H1 (cell line): ENCODE measurements at regions not wholly inside any gene's neighbourhood (a gene's known extent, or its start where the extent isn't known, plus 50 kb on each side); places are given as distances from the start of the nearest gene placed in this dataset.

Experiments
- CTCF ChIA-PET: fragments of 300-600 bp; sonication (Branson Sonifier 250); formaldehyde crosslinking; loops from one replicate; lab custom pipeline; 2021; ENCODE audit not compliant: partially characterized antibody; lab: Charles Lee
- POLR2A ChIA-PET: fragments of 300-600 bp; sonication (Branson Sonifier 250); formaldehyde crosslinking; loops from one replicate; lab custom pipeline; 2021; ENCODE audit warnings: inconsistent platforms; ENCODE audit not compliant: partially characterized antibody; lab: Charles Lee
- DNase-seq, 2 experiments: peaks; one replicate each; pipeline versions ENCODE4 v3.0.0 to v3.0.0-alpha.2; 2010 to 2022; ENCODE audit warnings: low spot score in 2 of 2, low read depth in 1 of 2, mixed read lengths in 1 of 2
- FAIRE-seq: peaks from 2 replicates; lab custom pipeline; 2011; peaks lifted over from hg19 to GRCh38; lab: Jason Lieb, UNC
- H2AFZ ChIP-seq: 2 replicates; pipeline ENCODE4 v1.8.1; 2012; ENCODE audit warnings: low read length, inconsistent platforms
- H2AK5ac ChIP-seq: 2 replicates; pipeline ENCODE4 v1.6.1; 2013; ENCODE audit warnings: low read depth, low read length
- H2BK120ac ChIP-seq: replicated peaks from 2 replicates; pipeline ENCODE3; 2013; ENCODE audit warnings: low read depth, low read length, inconsistent platforms
- H2BK12ac ChIP-seq: 2 replicates; pipeline ENCODE4 v1.6.1; 2013; ENCODE audit warnings: low read depth, low read length
- H2BK15ac ChIP-seq: 2 replicates; pipeline ENCODE4 v1.6.1; 2013; ENCODE audit warnings: low read length
- H2BK20ac ChIP-seq: 2 replicates; pipeline ENCODE4 v1.6.1; 2013; ENCODE audit warnings: low read length
- H2BK5ac ChIP-seq: 2 replicates; pipeline ENCODE4 v1.6.1; 2013; ENCODE audit warnings: low read depth, low read length
- H3K14ac ChIP-seq: 2 replicates; pipeline ENCODE4 v1.6.1; 2013; ENCODE audit warnings: inconsistent platforms; ENCODE audit not compliant: insufficient read length
- H3K18ac ChIP-seq: 2 replicates; pipeline ENCODE4 v1.6.1; 2013; ENCODE audit warnings: low read length; ENCODE audit errors: extremely low read depth
- H3K23ac ChIP-seq: 2 replicates; pipeline ENCODE4 v1.6.1; 2013; ENCODE audit warnings: inconsistent platforms; ENCODE audit not compliant: insufficient read length
- H3K23me2 ChIP-seq: 2 replicates; pipeline ENCODE4 v1.6.1; 2013; ENCODE audit warnings: low read depth, low read length
- H3K27ac ChIP-seq: 2 replicates; pipeline ENCODE4 v1.6.1; 2011; ENCODE audit warnings: low read depth, low read length, inconsistent platforms
- H3K27me3 ChIP-seq, 4 experiments: replicated peaks in 1 of 4; 1 replicate in 1 of 4; 2 replicates in 3 of 4; pipeline versions ENCODE4 v1.6.1 to v1.8.1; 2011 to 2013; ENCODE audit warnings: low read length in 3 of 4, mild to moderate bottlenecking in 3 of 4, inconsistent platforms in 2 of 4, mixed read lengths in 2 of 4, moderate library complexity in 1 of 4; ENCODE audit not compliant: control insufficient read depth in 3 of 4, insufficient read depth in 3 of 4; ENCODE audit errors: extremely low read depth in 1 of 4
- H3K36me3 ChIP-seq, 4 experiments: 2 replicates each; pipeline versions ENCODE4 v1.6.1 to v1.8.1; 2011 to 2013; ENCODE audit warnings: mild to moderate bottlenecking in 4 of 4, low read length in 3 of 4, moderate library complexity in 2 of 4, control low read depth in 1 of 4, inconsistent platforms in 1 of 4; ENCODE audit not compliant: insufficient read depth in 4 of 4, control insufficient read depth in 2 of 4
- H3K4ac ChIP-seq: replicated peaks from 2 replicates; pipeline ENCODE3; 2013; ENCODE audit warnings: low read length, low read depth, mixed read lengths, inconsistent platforms; ENCODE audit not compliant: insufficient read length
- H3K4me1 ChIP-seq, 4 experiments: replicated peaks in 1 of 4; 1 replicate in 1 of 4; 2 replicates in 3 of 4; pipeline versions ENCODE4 v1.6.1 to v1.8.1; 2011 to 2013; ENCODE audit warnings: low read length in 3 of 4, inconsistent platforms in 2 of 4, mixed read lengths in 1 of 4; ENCODE audit not compliant: insufficient read depth in 4 of 4, control insufficient read depth in 3 of 4
- H3K4me2 ChIP-seq, 2 experiments: 2 replicates each; pipeline versions ENCODE4 v1.6.1 to v1.8.1; 2011 to 2013; ENCODE audit warnings: low read depth in 2 of 2, low read length in 2 of 2, control low read depth in 1 of 2, inconsistent platforms in 1 of 2, mild to moderate bottlenecking in 1 of 2; ENCODE audit not compliant: insufficient read depth in 1 of 2
- H3K4me3 ChIP-seq, 4 experiments: fragments of 200-600, 300-600 bp in 1 of 4; sonication (generic), shearing (Covaris generic), sonication (Bioruptor Twin) in 1 of 4; 2 replicates each; pipeline versions ENCODE4 v1.5.1 to v1.8.1; 2011 to 2016; ENCODE audit warnings: low read length in 4 of 4, low read depth in 3 of 4, control low read depth in 2 of 4, inconsistent platforms in 2 of 4, mild to moderate bottlenecking in 2 of 4, mixed read lengths in 1 of 4, moderate library complexity in 1 of 4; ENCODE audit not compliant: insufficient read depth in 2 of 4; ENCODE audit errors: extremely low read depth in 1 of 4
- H3K56ac ChIP-seq: replicated peaks from 2 replicates; pipeline ENCODE3; 2013; ENCODE audit warnings: low read depth, mild to moderate bottlenecking, mixed read lengths, low read length, inconsistent platforms; ENCODE audit not compliant: insufficient read length
- H3K79me1 ChIP-seq: 2 replicates; pipeline ENCODE4 v1.6.1; 2013; ENCODE audit warnings: low read depth, low read length, control low read depth
- H3K79me2 ChIP-seq, 2 experiments: 2 replicates each; pipeline versions ENCODE4 v1.6.1 to v1.8.1; 2012 to 2013; ENCODE audit warnings: low read length in 2 of 2, mild to moderate bottlenecking in 2 of 2, inconsistent platforms in 1 of 2; ENCODE audit not compliant: insufficient read depth in 2 of 2, control insufficient read depth in 1 of 2
- H3K9ac ChIP-seq, 4 experiments: replicated peaks in 1 of 4; 1 replicate in 1 of 4; 2 replicates in 3 of 4; pipeline versions ENCODE4 v1.6.1 to v1.8.1; 2011 to 2013; ENCODE audit warnings: low read depth in 3 of 4, low read length in 3 of 4, control low read depth in 2 of 4, mild to moderate bottlenecking in 2 of 4, moderate library complexity in 2 of 4, inconsistent platforms in 1 of 4; ENCODE audit errors: extremely low read depth in 1 of 4
- H3K9me3 ChIP-seq, 2 experiments: 2 replicates each; pipeline versions ENCODE4 v1.6.1 to v1.8.1; 2012 to 2013; ENCODE audit warnings: mild to moderate bottlenecking in 2 of 2, moderate library complexity in 2 of 2, control low read depth in 1 of 2, inconsistent platforms in 1 of 2, low read depth in 1 of 2, low read length in 1 of 2, mixed read lengths in 1 of 2; ENCODE audit not compliant: insufficient read depth in 2 of 2
- H4K20me1 ChIP-seq, 2 experiments: replicated peaks in 1 of 2; 2 replicates each; pipeline versions ENCODE3 to v1.8.1; 2011 to 2013; ENCODE audit warnings: inconsistent platforms in 2 of 2, low read length in 2 of 2, mild to moderate bottlenecking in 1 of 2; ENCODE audit not compliant: insufficient read depth in 2 of 2, control insufficient read depth in 1 of 2
- H4K5ac ChIP-seq: 2 replicates; pipeline ENCODE4 v1.6.1; 2013; ENCODE audit warnings: low read length, low read depth, mixed read lengths, inconsistent platforms; ENCODE audit not compliant: insufficient read length
- H4K8ac ChIP-seq: 2 replicates; pipeline ENCODE4 v1.8.0; 2013; ENCODE audit warnings: mild to moderate bottlenecking, moderate library complexity, low read length, inconsistent platforms; ENCODE audit not compliant: insufficient read depth; ENCODE audit errors: extremely low read depth
- H4K91ac ChIP-seq: replicated peaks from 2 replicates; pipeline ENCODE3; 2013; ENCODE audit warnings: low read length, mixed read lengths, inconsistent platforms; ENCODE audit not compliant: insufficient read length
- BCL11A ChIP-seq, 2 experiments: IDR thresholded peaks; one replicate each; pipeline ENCODE4 v1.6.1; 2011; ENCODE audit warnings: low read depth in 2 of 2, low read length in 2 of 2, mild to moderate bottlenecking in 2 of 2
- HDAC2 ChIP-seq, 2 experiments: fragments of 300-600 bp in 1 of 2; sonication (generic) in 1 of 2; IDR thresholded peaks; 2 replicates each; pipeline ENCODE4 v1.6.1; 2011 to 2012; ENCODE audit warnings: low read depth in 2 of 2, low read length in 2 of 2, mild to moderate bottlenecking in 2 of 2, moderate library complexity in 2 of 2, borderline replicate concordance in 1 of 2, inconsistent platforms in 1 of 2
- KDM1A ChIP-seq: fragments of 200-600, 300-600 bp; sonication (generic); IDR thresholded peaks from 2 replicates; pipeline ENCODE4 v1.7.1; 2016; ENCODE audit warnings: mild to moderate bottlenecking, low read length, borderline replicate concordance
- SIN3A ChIP-seq, 2 experiments: IDR thresholded peaks in 1 of 2; conservative IDR thresholded peaks in 1 of 2; 2 replicates each; pipeline ENCODE4 v1.6.1; 2011 to 2012; ENCODE audit warnings: low read length in 2 of 2, improper control_type of control experiment in 1 of 2, low read depth in 1 of 2, mild to moderate bottlenecking in 1 of 2
- TEAD4 ChIP-seq: IDR thresholded peaks from 2 replicates; pipeline ENCODE4 v1.6.1; 2012; ENCODE audit warnings: low read depth, low read length, inconsistent platforms, mixed read lengths
- WGBS, 2 experiments: shearing (Covaris generic) in 1 of 2; methylation state at CpG; one replicate each; pipeline versions ENCODE4 v1.1.6 to v1.1.7; 2013 to 2015; ENCODE audit warnings: low lambda C conversion rate in 2 of 2, mixed read lengths in 2 of 2, inconsistent platforms in 1 of 2, low coverage in 1 of 2, missing lambda C conversion rate in 1 of 2; ENCODE audit not compliant: insufficient replicate concordance in 2 of 2, insufficient coverage in 1 of 2, insufficient read length in 1 of 2; ENCODE audit errors: extremely low coverage in 1 of 2, missing lambda C conversion rate in 1 of 2; 5-methylcytosine and 5-hydroxymethylcytosine counted together
- TF ChIP-seq, protein P1 (sequence below): IDR thresholded peaks from 2 replicates; pipeline ENCODE4 v1.6.1; 2011; ENCODE audit warnings: low read depth, mild to moderate bottlenecking, low read length; ENCODE audit not compliant: insufficient read depth

DNA sequence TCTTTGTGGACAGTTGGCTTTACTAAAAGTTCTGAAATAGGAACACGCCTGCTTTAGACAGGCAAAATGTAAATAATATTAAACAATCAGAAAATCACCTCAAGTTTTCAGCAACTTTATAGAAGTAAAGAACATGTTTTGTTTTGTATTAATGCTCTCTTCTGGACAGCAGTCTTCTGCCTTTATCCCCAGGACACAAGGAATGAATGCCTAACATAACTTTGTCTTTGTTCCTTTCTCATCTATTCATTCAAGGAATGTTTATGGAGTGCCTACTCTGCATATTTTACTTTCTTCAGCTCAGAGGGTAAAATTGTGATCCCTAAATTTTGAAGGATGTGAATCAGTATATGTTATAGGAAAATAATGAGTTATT lies 325.4 kb downstream of the FOXO1 start:
- no peaks in the 10 kb centered on the region for H3K79me2 ChIP-seq
- H3K23ac ChIP-seq, result no peak overlapping the region
- H2BK20ac ChIP-seq, result no peak overlapping the region
- FAIRE-seq (no peak), DNase-seq (no peak)
- H3K14ac ChIP-seq, result no peak overlapping the region
- H3K9me3 ChIP-seq, result no peaks in the 10 kb centered on the region
- CTCF ChIA-PET, result interaction anchor here (0.7 to 1.3 kb wide), 3 partner anchors 9 to 30 kb away, joined by 3 read pairs; no protein-coding TSS in a partner anchor
- peak overlapping the region in 1 of 2 experiments; percentile 27; a peak in 1 of 4 replicates for H3K4me2 ChIP-seq
- H2BK12ac ChIP-seq, result no peak overlapping the region
- no peak overlapping the region for H3K4me3 ChIP-seq
- H2AFZ ChIP-seq, result no peak overlapping the region
- no peaks in the 10 kb centered on the region for H4K20me1 ChIP-seq
- peaks cover 8 to 23% (median 20%) of the 10 kb centered on the region in 4 experiments; a peak in 6 of 7 replicates for H3K4me1 ChIP-seq
- no peak overlapping the region for H3K56ac ChIP-seq
- H3K36me3 ChIP-seq, result no peaks in the 10 kb centered on the region
- H4K5ac ChIP-seq, result no peak overlapping the region
- 62% methylated on average over 1 of the region's 1 CpG; no CpG with 5 or more reads in 1 of the 2 experiments for WGBS, 2 experiments
- no peak overlapping the region for H2BK15ac ChIP-seq
- POLR2A ChIA-PET, result no interaction called here
- no peaks in the 10 kb centered on the region for H3K79me1 ChIP-seq
- no peak overlapping the region for H4K91ac ChIP-seq
- no peak overlapping the region for H2BK5ac ChIP-seq
- H2BK120ac ChIP-seq, result no peak overlapping the region
- no peak overlapping the region for H3K27ac ChIP-seq
- no peak overlapping the region for H4K8ac ChIP-seq
- H2AK5ac ChIP-seq, result no peak overlapping the region
- H3K23me2 ChIP-seq, result no peaks in the 10 kb centered on the region
- no peak overlapping the region for H3K9ac ChIP-seq
- peaks cover 0 to 16% (median 10%) of the 10 kb centered on the region in 4 experiments; a peak in 5 of 7 replicates for H3K27me3 ChIP-seq
- H3K18ac ChIP-seq, result no peak overlapping the region; the same call in 1 of the 2 replicates
- H3K4ac ChIP-seq, result no peak overlapping the region
- TF ChIP-seq BCL11A (IDR thresholded peaks at IDR 0.05; ENCODE audit: low read depth in 2 of 2, low read length in 2 of 2) (no peak), TEAD4 (peak; percentile 66), SIN3A (conservative IDR thresholded peaks at IDR 0.05 in 1 of 2, IDR thresholded peaks at IDR 0.05 in 1 of 2; ENCODE audit: low read depth in 1 of 2, low read length in 2 of 2) (no peak), HDAC2 (IDR thresholded peaks at IDR 0.05; ENCODE audit: borderline replicate concordance in 1 of 2, low read depth in 2 of 2, low read length in 2 of 2) (no peak), KDM1A (no peak)
- TF ChIP-seq, protein P1, sequence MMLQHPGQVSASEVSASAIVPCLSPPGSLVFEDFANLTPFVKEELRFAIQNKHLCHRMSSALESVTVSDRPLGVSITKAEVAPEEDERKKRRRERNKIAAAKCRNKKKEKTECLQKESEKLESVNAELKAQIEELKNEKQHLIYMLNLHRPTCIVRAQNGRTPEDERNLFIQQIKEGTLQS, result no peak
- TF ChIP-seq, all 59 proteins: peak for 1
